ENCODE measurements at regions not wholly inside any gene's neighbourhood (a gene's known extent, or its start where the extent isn't known, plus 50 kb on each side); places are given as distances from the start of the nearest gene placed in this dataset.

- TF ChIP-seq POLR2AphosphoS5 (IDR thresholded peaks at IDR 0.05; ENCODE audit: low read depth, low read length) (no peak), POLR2A (IDR thresholded peaks at IDR 0.05; ENCODE audit: low read depth, low read length) (no peak)
These were observed 891.6 kb upstream of the CRIM1 start for GRCh38 chr2:35463805-35464596.
